H1 (cell line): ENCODE measurements at regions not wholly inside any gene's neighbourhood (a gene's known extent, or its start where the extent isn't known, plus 50 kb on each side); places are given as distances from the start of the nearest gene placed in this dataset.

Experiments
- CTCF ChIA-PET: fragments of 300-600 bp; sonication (Branson Sonifier 250); formaldehyde crosslinking; loops from one replicate; lab custom pipeline; 2021; ENCODE audit not compliant: partially characterized antibody; lab: Charles Lee
- POLR2A ChIA-PET: fragments of 300-600 bp; sonication (Branson Sonifier 250); formaldehyde crosslinking; loops from one replicate; lab custom pipeline; 2021; ENCODE audit warnings: inconsistent platforms; ENCODE audit not compliant: partially characterized antibody; lab: Charles Lee
- DNase-seq, 2 experiments: peaks; one replicate each; pipeline versions ENCODE4 v3.0.0 to v3.0.0-alpha.2; 2010 to 2022; ENCODE audit warnings: low spot score in 2 of 2, low read depth in 1 of 2, mixed read lengths in 1 of 2
- FAIRE-seq: peaks from 2 replicates; lab custom pipeline; 2011; peaks lifted over from hg19 to GRCh38; lab: Jason Lieb, UNC
- H2AFZ ChIP-seq: 2 replicates; pipeline ENCODE4 v1.8.1; 2012; ENCODE audit warnings: low read length, inconsistent platforms
- H2AK5ac ChIP-seq: 2 replicates; pipeline ENCODE4 v1.6.1; 2013; ENCODE audit warnings: low read depth, low read length
- H2BK120ac ChIP-seq: replicated peaks from 2 replicates; pipeline ENCODE3; 2013; ENCODE audit warnings: low read depth, low read length, inconsistent platforms
- H2BK12ac ChIP-seq: 2 replicates; pipeline ENCODE4 v1.6.1; 2013; ENCODE audit warnings: low read depth, low read length
- H2BK15ac ChIP-seq: 2 replicates; pipeline ENCODE4 v1.6.1; 2013; ENCODE audit warnings: low read length
- H2BK20ac ChIP-seq: 2 replicates; pipeline ENCODE4 v1.6.1; 2013; ENCODE audit warnings: low read length
- H2BK5ac ChIP-seq: 2 replicates; pipeline ENCODE4 v1.6.1; 2013; ENCODE audit warnings: low read depth, low read length
- H3K14ac ChIP-seq: 2 replicates; pipeline ENCODE4 v1.6.1; 2013; ENCODE audit warnings: inconsistent platforms; ENCODE audit not compliant: insufficient read length
- H3K18ac ChIP-seq: 2 replicates; pipeline ENCODE4 v1.6.1; 2013; ENCODE audit warnings: low read length; ENCODE audit errors: extremely low read depth
- H3K23ac ChIP-seq: 2 replicates; pipeline ENCODE4 v1.6.1; 2013; ENCODE audit warnings: inconsistent platforms; ENCODE audit not compliant: insufficient read length
- H3K23me2 ChIP-seq: 2 replicates; pipeline ENCODE4 v1.6.1; 2013; ENCODE audit warnings: low read depth, low read length
- H3K27ac ChIP-seq: 2 replicates; pipeline ENCODE4 v1.6.1; 2011; ENCODE audit warnings: low read depth, low read length, inconsistent platforms
- H3K27me3 ChIP-seq, 4 experiments: replicated peaks in 1 of 4; 1 replicate in 1 of 4; 2 replicates in 3 of 4; pipeline versions ENCODE4 v1.6.1 to v1.8.1; 2011 to 2013; ENCODE audit warnings: low read length in 3 of 4, mild to moderate bottlenecking in 3 of 4, inconsistent platforms in 2 of 4, mixed read lengths in 2 of 4, moderate library complexity in 1 of 4; ENCODE audit not compliant: control insufficient read depth in 3 of 4, insufficient read depth in 3 of 4; ENCODE audit errors: extremely low read depth in 1 of 4
- H3K36me3 ChIP-seq, 4 experiments: 2 replicates each; pipeline versions ENCODE4 v1.6.1 to v1.8.1; 2011 to 2013; ENCODE audit warnings: mild to moderate bottlenecking in 4 of 4, low read length in 3 of 4, moderate library complexity in 2 of 4, control low read depth in 1 of 4, inconsistent platforms in 1 of 4; ENCODE audit not compliant: insufficient read depth in 4 of 4, control insufficient read depth in 2 of 4
- H3K4ac ChIP-seq: replicated peaks from 2 replicates; pipeline ENCODE3; 2013; ENCODE audit warnings: low read length, low read depth, mixed read lengths, inconsistent platforms; ENCODE audit not compliant: insufficient read length
- H3K4me1 ChIP-seq, 4 experiments: replicated peaks in 1 of 4; 1 replicate in 1 of 4; 2 replicates in 3 of 4; pipeline versions ENCODE4 v1.6.1 to v1.8.1; 2011 to 2013; ENCODE audit warnings: low read length in 3 of 4, inconsistent platforms in 2 of 4, mixed read lengths in 1 of 4; ENCODE audit not compliant: insufficient read depth in 4 of 4, control insufficient read depth in 3 of 4
- H3K4me2 ChIP-seq, 2 experiments: 2 replicates each; pipeline versions ENCODE4 v1.6.1 to v1.8.1; 2011 to 2013; ENCODE audit warnings: low read depth in 2 of 2, low read length in 2 of 2, control low read depth in 1 of 2, inconsistent platforms in 1 of 2, mild to moderate bottlenecking in 1 of 2; ENCODE audit not compliant: insufficient read depth in 1 of 2
- H3K4me3 ChIP-seq, 4 experiments: fragments of 200-600, 300-600 bp in 1 of 4; sonication (generic), shearing (Covaris generic), sonication (Bioruptor Twin) in 1 of 4; 2 replicates each; pipeline versions ENCODE4 v1.5.1 to v1.8.1; 2011 to 2016; ENCODE audit warnings: low read length in 4 of 4, low read depth in 3 of 4, control low read depth in 2 of 4, inconsistent platforms in 2 of 4, mild to moderate bottlenecking in 2 of 4, mixed read lengths in 1 of 4, moderate library complexity in 1 of 4; ENCODE audit not compliant: insufficient read depth in 2 of 4; ENCODE audit errors: extremely low read depth in 1 of 4
- H3K56ac ChIP-seq: replicated peaks from 2 replicates; pipeline ENCODE3; 2013; ENCODE audit warnings: low read depth, mild to moderate bottlenecking, mixed read lengths, low read length, inconsistent platforms; ENCODE audit not compliant: insufficient read length
- H3K79me1 ChIP-seq: 2 replicates; pipeline ENCODE4 v1.6.1; 2013; ENCODE audit warnings: low read depth, low read length, control low read depth
- H3K79me2 ChIP-seq, 2 experiments: 2 replicates each; pipeline versions ENCODE4 v1.6.1 to v1.8.1; 2012 to 2013; ENCODE audit warnings: low read length in 2 of 2, mild to moderate bottlenecking in 2 of 2, inconsistent platforms in 1 of 2; ENCODE audit not compliant: insufficient read depth in 2 of 2, control insufficient read depth in 1 of 2
- H3K9ac ChIP-seq, 4 experiments: replicated peaks in 1 of 4; 1 replicate in 1 of 4; 2 replicates in 3 of 4; pipeline versions ENCODE4 v1.6.1 to v1.8.1; 2011 to 2013; ENCODE audit warnings: low read depth in 3 of 4, low read length in 3 of 4, control low read depth in 2 of 4, mild to moderate bottlenecking in 2 of 4, moderate library complexity in 2 of 4, inconsistent platforms in 1 of 4; ENCODE audit errors: extremely low read depth in 1 of 4
- H3K9me3 ChIP-seq, 2 experiments: 2 replicates each; pipeline versions ENCODE4 v1.6.1 to v1.8.1; 2012 to 2013; ENCODE audit warnings: mild to moderate bottlenecking in 2 of 2, moderate library complexity in 2 of 2, control low read depth in 1 of 2, inconsistent platforms in 1 of 2, low read depth in 1 of 2, low read length in 1 of 2, mixed read lengths in 1 of 2; ENCODE audit not compliant: insufficient read depth in 2 of 2
- H4K20me1 ChIP-seq, 2 experiments: replicated peaks in 1 of 2; 2 replicates each; pipeline versions ENCODE3 to v1.8.1; 2011 to 2013; ENCODE audit warnings: inconsistent platforms in 2 of 2, low read length in 2 of 2, mild to moderate bottlenecking in 1 of 2; ENCODE audit not compliant: insufficient read depth in 2 of 2, control insufficient read depth in 1 of 2
- H4K5ac ChIP-seq: 2 replicates; pipeline ENCODE4 v1.6.1; 2013; ENCODE audit warnings: low read length, low read depth, mixed read lengths, inconsistent platforms; ENCODE audit not compliant: insufficient read length
- H4K8ac ChIP-seq: 2 replicates; pipeline ENCODE4 v1.8.0; 2013; ENCODE audit warnings: mild to moderate bottlenecking, moderate library complexity, low read length, inconsistent platforms; ENCODE audit not compliant: insufficient read depth; ENCODE audit errors: extremely low read depth
- H4K91ac ChIP-seq: replicated peaks from 2 replicates; pipeline ENCODE3; 2013; ENCODE audit warnings: low read length, mixed read lengths, inconsistent platforms; ENCODE audit not compliant: insufficient read length
- CEBPB ChIP-seq: IDR thresholded peaks from 2 replicates; pipeline ENCODE4 v1.6.1; 2012; ENCODE audit warnings: low read depth, low read length
- CHD2 ChIP-seq: IDR thresholded peaks from 2 replicates; pipeline ENCODE4 v1.6.1; 2012; ENCODE audit warnings: low read length, improper control_type of control experiment
- HDAC6 ChIP-seq: IDR thresholded peaks from one replicate; pipeline ENCODE4 v1.7.1; 2012; ENCODE audit warnings: low read depth, mild to moderate bottlenecking, inconsistent platforms, low read length, moderate library complexity
- NANOG ChIP-seq: IDR thresholded peaks from 2 replicates; pipeline ENCODE4 v1.6.1; 2011; ENCODE audit warnings: low read length, low read depth, mild to moderate bottlenecking, inconsistent platforms; ENCODE audit not compliant: insufficient read depth, poor library complexity, severe bottlenecking
- NRF1 ChIP-seq: IDR thresholded peaks from 2 replicates; pipeline ENCODE4 v1.6.1; 2011; ENCODE audit warnings: mild to moderate bottlenecking, low read depth, low read length, improper control_type of control experiment
- SAP30 ChIP-seq: fragments of 300-600 bp; sonication (generic); IDR thresholded peaks from 2 replicates; pipeline ENCODE4 v1.7.1; 2012; ENCODE audit warnings: low read length, moderate library complexity, mild to moderate bottlenecking, inconsistent platforms; ENCODE audit not compliant: insufficient read depth, insufficient replicate concordance
- WGBS, 2 experiments: shearing (Covaris generic) in 1 of 2; methylation state at CpG; one replicate each; pipeline versions ENCODE4 v1.1.6 to v1.1.7; 2013 to 2015; ENCODE audit warnings: low lambda C conversion rate in 2 of 2, mixed read lengths in 2 of 2, inconsistent platforms in 1 of 2, low coverage in 1 of 2, missing lambda C conversion rate in 1 of 2; ENCODE audit not compliant: insufficient replicate concordance in 2 of 2, insufficient coverage in 1 of 2, insufficient read length in 1 of 2; ENCODE audit errors: extremely low coverage in 1 of 2, missing lambda C conversion rate in 1 of 2; 5-methylcytosine and 5-hydroxymethylcytosine counted together
- TF ChIP-seq, protein P1 (sequence below): IDR thresholded peaks from 2 replicates; pipeline ENCODE4 v1.6.1; 2012; ENCODE audit warnings: inconsistent platforms

DNA sequence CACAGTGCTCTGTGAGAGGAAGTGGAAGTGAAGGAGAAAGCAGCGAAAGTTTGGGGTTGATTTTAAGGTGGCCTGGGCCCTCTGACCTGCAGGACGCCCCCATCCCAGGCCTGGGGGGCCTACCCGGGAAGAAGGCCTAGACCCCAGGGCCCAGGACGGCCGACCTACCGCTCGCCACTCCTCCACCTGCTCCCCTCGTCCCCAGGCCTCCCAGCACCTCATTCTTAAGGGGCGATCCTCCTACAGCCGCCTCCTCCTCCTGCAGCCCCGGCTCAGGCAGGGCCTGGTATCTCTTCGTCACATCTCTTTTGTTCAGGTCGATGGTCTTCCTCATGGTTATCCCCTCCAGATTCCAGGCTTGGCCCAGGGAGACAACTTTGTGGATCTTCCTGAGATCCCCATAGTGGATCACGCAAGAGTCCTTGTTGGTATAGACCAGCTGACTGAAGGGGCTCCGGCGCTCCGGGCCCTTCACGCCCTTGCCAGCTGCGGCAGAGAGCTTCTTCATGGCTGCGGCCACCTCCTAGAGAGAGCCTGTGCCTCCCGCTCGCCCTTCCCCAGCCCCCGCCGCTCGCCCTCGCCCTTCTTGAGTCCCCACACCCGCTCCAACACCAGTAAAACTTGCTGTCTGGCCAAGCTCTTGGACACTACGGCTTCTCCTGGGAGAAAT lies 117.5 kb downstream of the OR13A1 start:
- no peak overlapping the region for H3K4me2 ChIP-seq
- H2AFZ ChIP-seq = peak overlapping the region; percentile 59; the same call in 1 of the 2 replicates
- H3K27ac ChIP-seq = no peak overlapping the region
- H4K8ac ChIP-seq = no peak overlapping the region
- CTCF ChIA-PET = no interaction called here
- no peaks in the 10 kb centered on the region for H3K4me1 ChIP-seq
- no peak overlapping the region for H3K23ac ChIP-seq
- no peak overlapping the region for H3K56ac ChIP-seq
- no peak overlapping the region for H3K14ac ChIP-seq
- H3K4me3 ChIP-seq = no peak overlapping the region
- no peaks in the 10 kb centered on the region for H3K79me1 ChIP-seq
- no peak overlapping the region for H3K4ac ChIP-seq
- no peaks in the 10 kb centered on the region for H4K20me1 ChIP-seq
- H3K9me3 ChIP-seq = no peaks in the 10 kb centered on the region
- WGBS, 2 experiments = 95% methylated on average over 22 of the region's 28 CpGs; no CpG with 5 or more reads in 1 of the 2 experiments
- H3K9ac ChIP-seq = no peak overlapping the region
- H3K27me3 ChIP-seq = no peaks in the 10 kb centered on the region
- H2BK12ac ChIP-seq = no peak overlapping the region
- H4K91ac ChIP-seq = no peak overlapping the region
- H3K18ac ChIP-seq = no peak overlapping the region
- H3K79me2 ChIP-seq = no peaks in the 10 kb centered on the region
- no peak overlapping the region for H4K5ac ChIP-seq
- FAIRE-seq = no peak
- no peaks in the 10 kb centered on the region for H3K36me3 ChIP-seq
- no peak for TF ChIP-seq SAP30
- TF ChIP-seq CEBPB = no peak
- TF ChIP-seq, protein P1, sequence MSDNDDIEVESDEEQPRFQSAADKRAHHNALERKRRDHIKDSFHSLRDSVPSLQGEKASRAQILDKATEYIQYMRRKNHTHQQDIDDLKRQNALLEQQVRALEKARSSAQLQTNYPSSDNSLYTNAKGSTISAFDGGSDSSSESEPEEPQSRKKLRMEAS = no peak
- no peak for TF ChIP-seq NANOG
- TF ChIP-seq CHD2 = no peak
- TF ChIP-seq NRF1 = no peak
- TF ChIP-seq HDAC6 = no peak
- TF ChIP-seq, all 59 proteins: peak for 0
- DNase-seq = no peak
- Histone ChIP-seq H2BK5ac (no peak overlapping the region), H2BK15ac (no peak overlapping the region), H2BK120ac (no peak overlapping the region), H2AK5ac (no peak overlapping the region), H3K23me2 (no peaks in the 10 kb centered on the region), H2BK20ac (no peak overlapping the region)
- POLR2A ChIA-PET = interaction anchor here (0.6 kb wide), 1 partner anchor 459 kb away, joined by 7 read pairs; no protein-coding TSS in a partner anchor
